Transverse colon (tissue), 3 donors: ENCODE measurements at regions not wholly inside any gene's neighbourhood (a gene's known extent, or its start where the extent isn't known, plus 50 kb on each side); places are given as distances from the start of the nearest gene placed in this dataset.

Experiments
- POLR2A ChIP-seq: fragments of 450-650 bp; IDR thresholded peaks from one replicate; pipeline ENCODE4 v1.6.1; 2016; ENCODE audit warnings: antibody characterized with exemption, mild to moderate bottlenecking, moderate library complexity
- TF ChIP-seq, protein P1 (sequence below), 5 experiments: fragments of 200-600 bp in 3 of 5; fragments of 450-650 bp in 2 of 5; sonication (generic) in 3 of 5; IDR thresholded peaks; 1 replicate in 2 of 5; 2 replicates in 3 of 5; pipeline ENCODE4 v1.5.1; 2016 to 2017; ENCODE audit warnings: antibody characterized with exemption in 5 of 5, inconsistent platforms in 3 of 5, mild to moderate bottlenecking in 2 of 5, moderate library complexity in 1 of 5

- no peak for TF ChIP-seq POLR2A
- TF ChIP-seq, protein P1, sequence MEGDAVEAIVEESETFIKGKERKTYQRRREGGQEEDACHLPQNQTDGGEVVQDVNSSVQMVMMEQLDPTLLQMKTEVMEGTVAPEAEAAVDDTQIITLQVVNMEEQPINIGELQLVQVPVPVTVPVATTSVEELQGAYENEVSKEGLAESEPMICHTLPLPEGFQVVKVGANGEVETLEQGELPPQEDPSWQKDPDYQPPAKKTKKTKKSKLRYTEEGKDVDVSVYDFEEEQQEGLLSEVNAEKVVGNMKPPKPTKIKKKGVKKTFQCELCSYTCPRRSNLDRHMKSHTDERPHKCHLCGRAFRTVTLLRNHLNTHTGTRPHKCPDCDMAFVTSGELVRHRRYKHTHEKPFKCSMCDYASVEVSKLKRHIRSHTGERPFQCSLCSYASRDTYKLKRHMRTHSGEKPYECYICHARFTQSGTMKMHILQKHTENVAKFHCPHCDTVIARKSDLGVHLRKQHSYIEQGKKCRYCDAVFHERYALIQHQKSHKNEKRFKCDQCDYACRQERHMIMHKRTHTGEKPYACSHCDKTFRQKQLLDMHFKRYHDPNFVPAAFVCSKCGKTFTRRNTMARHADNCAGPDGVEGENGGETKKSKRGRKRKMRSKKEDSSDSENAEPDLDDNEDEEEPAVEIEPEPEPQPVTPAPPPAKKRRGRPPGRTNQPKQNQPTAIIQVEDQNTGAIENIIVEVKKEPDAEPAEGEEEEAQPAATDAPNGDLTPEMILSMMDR (IDR thresholded peaks at IDR 0.05) = no peak
Observed at GRCh38 chr1:30274976-30275621, 448.3 kb downstream of the MATN1 start.
